Natural killer cell (primary cell): ENCODE measurements at regions not wholly inside any gene's neighbourhood (a gene's known extent, or its start where the extent isn't known, plus 50 kb on each side); places are given as distances from the start of the nearest gene placed in this dataset.
"Not testable (repeated sequence)": the region's sequence is repeated elsewhere in the genome, so short reads cannot be mapped to it uniquely, and the experiment has no call there.

Source experiments
- ATAC-seq, 3 donors: fragments of 150-1000 bp in 2 of 3; fragments of 200-7000 bp in 1 of 3; cut with Tn5 transposase; 1 replicate in 1 of 3; 2 replicates in 2 of 3; pipeline ENCODE4 v1.10.0; 2021; ENCODE audit warnings: mild to moderate bottlenecking in 2 of 3, moderate library complexity in 2 of 3
- DNase-seq, 2 donors: peaks; one replicate each; pipeline versions ENCODE4 v3.0.0 to v3.0.0-alpha.2; 2013 to 2021; ENCODE audit warnings: mixed read lengths in 1 of 2
- H3K27ac ChIP-seq: one replicate; pipeline ENCODE4 v1.5.1; 2013; ENCODE audit warnings: mild to moderate bottlenecking, low read length
- H3K27me3 ChIP-seq: one replicate; pipeline ENCODE4 v1.6.1; 2013; ENCODE audit warnings: low read length; ENCODE audit not compliant: control insufficient read depth, insufficient read depth
- H3K36me3 ChIP-seq: one replicate; pipeline ENCODE4 v1.6.1; 2013; ENCODE audit warnings: low read length; ENCODE audit not compliant: control insufficient read depth, insufficient read depth
- H3K4me1 ChIP-seq: one replicate; pipeline ENCODE4 v1.6.1; 2013; ENCODE audit warnings: low read length; ENCODE audit not compliant: control insufficient read depth, insufficient read depth
- H3K4me3 ChIP-seq: one replicate; pipeline ENCODE4 v1.5.1; 2013; ENCODE audit warnings: low read length
- H3K9me3 ChIP-seq: one replicate; pipeline ENCODE4 v1.6.1; 2013; ENCODE audit warnings: low read length; ENCODE audit not compliant: control insufficient read depth, insufficient read depth
- H3K27ac Mint-ChIP-seq, 2 donors: one replicate each; pipeline ENCODE4 v1.8.0; 2022; ENCODE audit warnings: mild to moderate bottlenecking in 2 of 2, mixed read lengths in 2 of 2, moderate library complexity in 1 of 2
- H3K27me3 Mint-ChIP-seq, 2 donors: one replicate each; pipeline ENCODE4 v1.8.0; 2022; ENCODE audit warnings: low read depth in 2 of 2, mixed read lengths in 2 of 2
- H3K36me3 Mint-ChIP-seq: one replicate; pipeline ENCODE4 v1.8.0; 2022; ENCODE audit warnings: mixed read lengths
- H3K4me1 Mint-ChIP-seq, 2 donors: one replicate each; pipeline ENCODE4 v1.8.0; 2022; ENCODE audit warnings: mixed read lengths in 2 of 2
- H3K4me3 Mint-ChIP-seq: one replicate; pipeline ENCODE4 v1.8.0; 2022; ENCODE audit warnings: mild to moderate bottlenecking, moderate library complexity, mixed read lengths
- H3K9me3 Mint-ChIP-seq, 2 donors: one replicate each; pipeline ENCODE4 v1.8.0; 2022; ENCODE audit warnings: mixed read lengths in 2 of 2
- CTCF ChIP-seq: fragments of 200-600 bp; IDR thresholded peaks from one replicate; pipeline ENCODE4 v1.8.0; 2022; ENCODE audit warnings: antibody characterized with exemption
- WGBS: methylation state at CpG from one replicate; pipeline ENCODE4 v1.1.7; 2013; ENCODE audit warnings: missing lambda C conversion rate; ENCODE audit not compliant: insufficient coverage; 5-methylcytosine and 5-hydroxymethylcytosine counted together
- intact Hi-C: fragments of 100-400 bp; cut with micrococcal nuclease; formaldehyde crosslinking; loops from one replicate; pipeline ENCODE4 v1.14.2; 2022

DNA sequence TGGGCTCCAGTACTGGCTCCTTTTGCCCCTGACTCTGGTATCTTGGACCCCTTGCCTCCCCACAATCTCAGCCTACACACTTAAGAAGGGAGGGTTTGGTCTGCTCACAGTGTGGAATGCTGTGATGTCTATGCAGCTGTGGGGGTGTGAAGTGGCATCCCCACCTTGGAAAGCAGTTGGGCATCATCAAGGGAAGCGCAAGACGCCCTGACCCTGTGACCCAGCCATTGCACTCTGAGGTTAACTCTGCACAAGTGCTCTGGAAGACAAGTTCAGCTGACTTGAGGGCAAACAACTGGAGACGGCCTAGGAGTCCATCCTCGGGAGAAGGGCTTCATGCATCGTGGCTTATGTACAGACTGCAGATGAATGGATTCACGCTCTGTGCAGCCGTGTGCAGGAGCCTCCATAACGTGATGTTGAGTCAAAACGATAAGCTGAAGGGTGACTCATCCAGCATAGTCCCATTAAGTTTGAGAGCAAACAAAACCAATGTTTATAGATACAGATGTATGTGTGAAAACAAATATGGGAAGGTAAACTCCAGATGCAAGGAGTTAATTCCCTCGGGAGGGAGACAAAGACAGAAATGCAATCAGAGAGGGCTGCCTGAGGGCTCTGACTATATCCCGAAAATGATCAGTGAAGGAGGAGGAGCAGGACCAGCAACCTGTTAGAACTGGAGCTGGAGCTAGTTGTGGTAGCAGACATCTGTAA is 86.8 kb downstream of the LSM3 start:
- TF ChIP-seq CTCF = no peak
- ATAC-seq = no peak
- Histone ChIP-seq H3K36me3 (no peaks in the 10 kb centered on the region), H3K4me3 (no peak overlapping the region), H3K27me3 (no peaks in the 10 kb centered on the region), H3K27ac (no peak overlapping the region), H3K9me3 (peaks cover 5% of the 10 kb centered on the region), H3K4me1 (no peaks in the 10 kb centered on the region)
- Mint-ChIP-seq H3K27me3 (peaks cover 0 to 13% of the 10 kb centered on the region in 2 donors), H3K36me3 (no peaks in the 10 kb centered on the region), H3K9me3 (no peaks in the 10 kb centered on the region), H3K4me1 (no peaks in the 10 kb centered on the region), H3K4me3 (no peak overlapping the region), H3K27ac (no peak overlapping the region)
- DNase-seq = no peak
- intact Hi-C loops = no loop called here
- 82% methylated on average over 11 of the region's 11 CpGs for WGBS

GRCh38 chr3:14266361-14266760 is 87.7 kb downstream of the LSM3 start:
- Mint-ChIP-seq H3K27ac (no peak overlapping the region), H3K4me3 (no peak overlapping the region), H3K36me3 (no peaks in the 10 kb centered on the region), H3K4me1 (no peaks in the 10 kb centered on the region), H3K9me3 (no peaks in the 10 kb centered on the region), H3K27me3 (peaks cover 0 to 9% of the 10 kb centered on the region in 2 donors)
- Histone ChIP-seq H3K9me3 (peaks cover 5% of the 10 kb centered on the region), H3K36me3 (no peaks in the 10 kb centered on the region), H3K27me3 (no peaks in the 10 kb centered on the region), H3K4me3 (no peak overlapping the region), H3K27ac (no peak overlapping the region), H3K4me1 (no peaks in the 10 kb centered on the region)
- no peak for TF ChIP-seq CTCF
- DNase-seq (no peak), ATAC-seq (no peak)
- intact Hi-C loops = no loop called here
- WGBS = 90% methylated on average over 12 of the region's 12 CpGs

DNA sequence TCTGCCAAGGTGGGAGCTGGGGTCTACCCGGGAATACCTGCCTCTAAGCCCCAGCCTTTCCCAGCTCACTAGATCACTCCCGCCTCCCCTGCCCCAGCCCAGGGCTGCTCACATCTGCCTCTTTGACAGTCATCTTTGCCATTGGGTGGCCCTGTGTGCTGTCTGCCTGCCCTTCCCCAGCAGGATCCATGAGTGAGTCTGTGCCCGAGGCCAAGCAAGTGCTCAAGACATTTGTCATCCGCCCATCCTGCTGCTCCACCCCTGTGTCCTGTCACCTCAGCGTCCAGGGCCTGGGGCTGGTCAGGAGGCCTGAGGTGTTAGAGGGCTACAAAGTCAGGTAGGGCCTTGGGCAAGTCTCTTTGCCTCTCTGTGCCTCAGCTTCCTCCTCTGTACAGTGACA is 89.4 kb downstream of the LSM3 start:
- no peak overlapping the region for H3K27ac Mint-ChIP-seq
- Histone ChIP-seq H3K9me3 (peaks cover 5% of the 10 kb centered on the region), H3K27ac (no peak overlapping the region), H3K27me3 (no peaks in the 10 kb centered on the region), H3K36me3 (no peaks in the 10 kb centered on the region), H3K4me3 (no peak overlapping the region), H3K4me1 (no peaks in the 10 kb centered on the region)
- ATAC-seq (no peak), DNase-seq (no peak)
- intact Hi-C loops = no loop called here
- WGBS = 89% methylated on average over 5 of the region's 5 CpGs
- no peak overlapping the region for H3K4me3 Mint-ChIP-seq
- no peaks in the 10 kb centered on the region for H3K4me1 Mint-ChIP-seq
- H3K27me3 Mint-ChIP-seq = peaks cover 0 to 14% of the 10 kb centered on the region in 2 donors
- TF ChIP-seq CTCF = no peak
- H3K9me3 Mint-ChIP-seq = no peaks in the 10 kb centered on the region
- no peaks in the 10 kb centered on the region for H3K36me3 Mint-ChIP-seq

GRCh38 chr3:14268897-14269296 is 90.3 kb downstream of the LSM3 start:
- DNase-seq (no peak), ATAC-seq (no peak)
- Mint-ChIP-seq H3K27ac (no peak overlapping the region), H3K36me3 (no peaks in the 10 kb centered on the region), H3K4me1 (no peaks in the 10 kb centered on the region), H3K9me3 (no peaks in the 10 kb centered on the region), H3K27me3 (peaks cover 0 to 14% of the 10 kb centered on the region in 2 donors), H3K4me3 (no peak overlapping the region)
- Histone ChIP-seq H3K9me3 (peaks cover 5% of the 10 kb centered on the region), H3K27ac (no peak overlapping the region), H3K36me3 (no peaks in the 10 kb centered on the region), H3K4me1 (no peaks in the 10 kb centered on the region), H3K27me3 (no peaks in the 10 kb centered on the region), H3K4me3 (no peak overlapping the region)
- intact Hi-C loops = no loop called here
- TF ChIP-seq CTCF = no peak
- WGBS = 95% methylated on average over 1 of the region's 1 CpG

DNA sequence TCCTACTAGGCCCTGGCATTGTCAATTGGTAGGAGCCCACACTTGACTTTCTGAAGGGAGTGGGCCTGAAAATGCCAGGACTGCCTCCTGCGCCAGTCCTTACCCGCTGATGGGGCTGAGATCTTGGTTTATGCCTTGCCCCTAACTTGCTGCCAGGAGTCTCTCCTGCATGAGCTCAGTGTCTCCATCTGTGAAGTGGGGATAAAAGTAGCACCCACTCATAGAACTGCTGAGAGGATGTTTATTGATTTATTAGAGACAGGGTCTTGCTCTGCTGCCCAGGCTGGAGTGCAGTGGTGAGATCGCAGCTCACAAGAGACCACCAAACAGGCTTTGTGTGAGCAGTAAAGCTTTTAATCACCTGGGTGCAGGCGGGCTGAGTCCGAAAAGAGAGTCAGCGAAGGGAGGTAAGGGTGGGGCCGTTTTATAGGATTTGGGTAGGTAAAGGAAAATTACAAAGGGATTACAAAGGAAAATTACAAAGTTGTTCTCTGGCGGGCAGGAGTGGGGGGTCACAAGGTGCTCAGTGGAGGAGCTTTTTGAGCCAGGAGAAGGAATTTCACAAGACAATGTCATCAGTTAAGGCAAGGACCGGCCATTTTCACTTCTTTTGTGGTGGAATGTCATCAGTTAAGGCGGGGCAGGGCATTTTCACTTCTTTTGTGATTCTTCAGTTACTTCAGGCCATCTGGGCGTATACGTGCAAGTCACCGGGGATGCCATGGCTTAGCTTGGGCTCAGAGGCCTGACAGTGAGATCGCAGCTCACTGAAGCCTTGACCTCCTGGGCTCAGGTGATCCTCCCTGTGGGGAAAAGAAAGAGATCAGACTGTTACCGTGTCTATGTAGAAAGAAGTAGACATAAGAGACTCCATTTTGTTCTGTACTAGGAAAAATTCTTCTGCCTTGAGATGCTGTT is 93.7 kb downstream of the LSM3 start:
- H3K9me3 Mint-ChIP-seq, H3K27ac ChIP-seq, H3K4me3 Mint-ChIP-seq, H3K36me3 Mint-ChIP-seq, H3K27me3 Mint-ChIP-seq, H3K4me3 ChIP-seq, H3K27ac Mint-ChIP-seq, H3K4me1 Mint-ChIP-seq, H3K4me1 ChIP-seq, H3K9me3 ChIP-seq, DNase-seq, H3K36me3 ChIP-seq, H3K27me3 ChIP-seq, ATAC-seq, intact Hi-C loops: not testable (repeated sequence)
- WGBS = 91% methylated on average over 10 of the region's 15 CpGs
